ENCODE measurements at regions not wholly inside any gene's neighbourhood (a gene's known extent, or its start where the extent isn't known, plus 50 kb on each side); places are given as distances from the start of the nearest gene placed in this dataset.
A peak's percentile ranks its signal among the peaks of the same experiment; 100 is the strongest.

GRCh38 chr2:61704364-61704763, 149.5 kb downstream of the FAM161A start:
- ATAC-seq (no peak), DNase-seq (no peak)
- no peak for TF ChIP-seq CTCF (IDR thresholded peaks at IDR 0.05)
- Histone ChIP-seq H3K9me3 (peaks cover 0 to 4% (median 0%) of the 10 kb centered on the region in 11 donors), H3K4me3 (no peak overlapping the region), H3K36me3 (no peaks in the 10 kb centered on the region), H3K4me1 (peaks cover 0 to 13% (median 0%) of the 10 kb centered on the region in 9 donors), H3K27me3 (no peaks in the 10 kb centered on the region), H3K27ac (no peak overlapping the region)
- 83 to 84% methylated on average over 2 of the region's 2 CpGs for WGBS, 2 donors
- intact Hi-C loops (cut with DNase I) = no loop called here

GRCh38 chr2:61702088-61702467, 151.8 kb downstream of the FAM161A start:
- Histone ChIP-seq H3K27me3 (no peaks in the 10 kb centered on the region), H3K4me1 (no peaks in the 10 kb centered on the region), H3K27ac (no peak overlapping the region), H3K36me3 (no peaks in the 10 kb centered on the region), H3K4me3 (no peak overlapping the region), H3K9me3 (peaks cover 0 to 4% (median 0%) of the 10 kb centered on the region in 11 donors)
- DNase-seq = no peak
- no peak for ATAC-seq
- intact Hi-C loops (cut with DNase I) = no loop called here
- TF ChIP-seq CTCF (IDR thresholded peaks at IDR 0.05) = no peak
- WGBS, 2 donors = 76 to 88% methylated on average over 2 of the region's 2 CpGs

- H3K9me3 ChIP-seq = peaks cover 0 to 4% (median 0%) of the 10 kb centered on the region in 11 donors
- no peak overlapping the region for H3K4me3 ChIP-seq
- no peaks in the 10 kb centered on the region for H3K27me3 ChIP-seq
- intact Hi-C loops (cut with DNase I) = no loop called here
- 76 to 80% methylated on average over 4 of the region's 4 CpGs for WGBS, 2 donors
- no peak overlapping the region for H3K27ac ChIP-seq
- H3K36me3 ChIP-seq = no peaks in the 10 kb centered on the region
- DNase-seq (no peak), ATAC-seq (no peak)
- TF ChIP-seq CTCF (IDR thresholded peaks at IDR 0.05) = no peak
- peaks cover 0 to 2% (median 0%) of the 10 kb centered on the region in 9 donors for H3K4me1 ChIP-seq
Observed at GRCh38 chr2:61700464-61700863, 153.4 kb downstream of the FAM161A start.

- H3K4me1 ChIP-seq = peaks cover 0 to 15% (median 5%) of the 10 kb centered on the region in 9 donors
- WGBS, 2 donors = 5 to 6% methylated on average over 46 to 47 of the region's 47 CpGs
- peak overlapping the region; percentile 49 to 90 (median 78) for H3K4me3 ChIP-seq
- ATAC-seq = peak; percentile 100
- no peaks in the 10 kb centered on the region for H3K9me3 ChIP-seq
- TF ChIP-seq CTCF (IDR thresholded peaks at IDR 0.05) = peak; percentile 14 to 74 (median 55)
- H3K36me3 ChIP-seq = no peaks in the 10 kb centered on the region
- intact Hi-C loops (cut with DNase I) = loop anchor here in 5 of 10 donors (1.0 to 10.0 kb wide), 6 partner anchors 24 to 160 kb away; partner anchors contain the start of gene XPO1 (in 3 of the 5)
- H3K27me3 ChIP-seq = no peaks in the 10 kb centered on the region
- H3K27ac ChIP-seq = peak overlapping the region; percentile 57 to 88 (median 86)
- DNase-seq = peak; percentile 94 to 97
Observed at GRCh38 chr2:61694312-61695274, 156.4 kb upstream of the XPO1 start.

Measured in heart right ventricle (tissue), 16 donors.